Mammary epithelial cell (primary cell): ENCODE measurements at regions not wholly inside any gene's neighbourhood (a gene's known extent, or its start where the extent isn't known, plus 50 kb on each side); places are given as distances from the start of the nearest gene placed in this dataset.

Experiments
- CTCF ChIP-seq, 2 donors: IDR thresholded peaks in 1 of 2; conservative IDR thresholded peaks in 1 of 2; 2 replicates each; pipeline ENCODE4 v1.5.1; 2011 to 2012; ENCODE audit warnings: inconsistent platforms in 2 of 2, low read length in 2 of 2, mild to moderate bottlenecking in 2 of 2, control low read depth in 1 of 2, low read depth in 1 of 2; ENCODE audit not compliant: insufficient read depth in 1 of 2; ENCODE audit errors: extremely low read depth in 1 of 2
- EZH2 ChIP-seq: IDR thresholded peaks from 2 replicates; pipeline ENCODE4 v1.6.1; 2012; ENCODE audit warnings: low read length, inconsistent platforms, borderline replicate concordance

GRCh38 chr2:4369826-4370419, 666.5 kb downstream of the DCDC2C start:
- TF ChIP-seq CTCF (conservative IDR thresholded peaks at IDR 0.05 in 1 of 2, IDR thresholded peaks at IDR 0.05 in 1 of 2; ENCODE audit: extremely low read depth in 1 of 2, insufficient read depth in 1 of 2, low read depth in 1 of 2, low read length in 2 of 2), result no peak
- TF ChIP-seq EZH2, result no peak
